B cell (primary cell): ENCODE measurements at regions not wholly inside any gene's neighbourhood (a gene's known extent, or its start where the extent isn't known, plus 50 kb on each side); places are given as distances from the start of the nearest gene placed in this dataset.

Experiments used
- ATAC-seq: fragments of 200-7000 bp; cut with Tn5 transposase; one replicate; pipeline ENCODE4 v1.10.0; 2021; ENCODE audit warnings: low read depth, mild to moderate bottlenecking, moderate number of reproducible peaks, moderate library complexity
- CTCF ChIA-PET: fragments of 350-600 bp; sonication (Branson Sonifier 250); formaldehyde crosslinking; loops from one replicate; lab custom pipeline; 2021; ENCODE audit warnings: antibody characterized with exemption, inconsistent platforms; lab: Charles Lee
- POLR2A ChIA-PET: fragments of 350-600 bp; sonication (Branson Sonifier 250); formaldehyde crosslinking; loops from one replicate; lab custom pipeline; 2021; ENCODE audit warnings: antibody characterized with exemption; lab: Charles Lee
- DNase-seq: peaks from one replicate; pipeline ENCODE4 v3.0.0; 2013
- H2AFZ ChIP-seq: 2 replicates; pipeline ENCODE4 v1.6.1; 2012; ENCODE audit warnings: mild to moderate bottlenecking, low read depth, low read length; ENCODE audit not compliant: insufficient read depth, poor library complexity, severe bottlenecking
- H3K27ac ChIP-seq, 2 donors: 1 replicate in 1 of 2; 2 replicates in 1 of 2; pipeline ENCODE4 v1.5.1; 2012 to 2013; ENCODE audit warnings: low read length in 2 of 2, mild to moderate bottlenecking in 2 of 2, moderate library complexity in 1 of 2
- H3K27me3 ChIP-seq, 4 experiments: fragments of 200-600 bp in 1 of 4; sonication (generic) in 1 of 4; replicated peaks in 1 of 4; 1 replicate in 2 of 4; 2 replicates in 2 of 4; pipeline versions ENCODE4 v1.6.1 to v1.7.0; 2013 to 2016; ENCODE audit warnings: low read length in 3 of 4, mild to moderate bottlenecking in 2 of 4, mixed read lengths in 1 of 4, moderate library complexity in 1 of 4; ENCODE audit not compliant: insufficient read depth in 4 of 4, control insufficient read depth in 3 of 4; ENCODE audit errors: control extremely low read depth in 1 of 4
- H3K36me3 ChIP-seq, 2 experiments: replicated peaks in 1 of 2; 1 replicate in 1 of 2; 2 replicates in 1 of 2; pipeline versions ENCODE4 v1.6.1 to v1.7.1; 2013; ENCODE audit warnings: low read length in 1 of 2; ENCODE audit not compliant: insufficient read depth in 2 of 2, control insufficient read depth in 1 of 2; ENCODE audit errors: control extremely low read depth in 1 of 2, extremely low read depth in 1 of 2
- H3K4me1 ChIP-seq, 2 donors: fragments of 200-600 bp in 1 of 2; sonication (generic) in 1 of 2; 1 replicate in 1 of 2; 2 replicates in 1 of 2; pipeline versions ENCODE4 v1.5.1 to v1.6.1; 2013 to 2017; ENCODE audit warnings: low read length in 2 of 2; ENCODE audit not compliant: control insufficient read depth in 2 of 2, insufficient read depth in 2 of 2
- H3K4me2 ChIP-seq: replicated peaks from 2 replicates; pipeline ENCODE3; 2012; ENCODE audit warnings: mild to moderate bottlenecking, low read depth, low read length; ENCODE audit not compliant: poor library complexity, severe bottlenecking
- H3K4me3 ChIP-seq, 5 experiments: fragments of 200-600 bp in 1 of 5; sonication (generic) in 1 of 5; 1 replicate in 3 of 5; 2 replicates in 2 of 5; pipeline versions ENCODE4 v1.5.1 to v1.7.0; 2011 to 2016; ENCODE audit warnings: low read length in 4 of 5, mild to moderate bottlenecking in 4 of 5, low read depth in 2 of 5, control low read depth in 1 of 5, moderate library complexity in 1 of 5; ENCODE audit not compliant: insufficient read depth in 1 of 5; ENCODE audit errors: control extremely low read depth in 1 of 5, extremely low read depth in 1 of 5
- H3K79me2 ChIP-seq: fragments of 200-600 bp; sonication (generic); one replicate; pipeline ENCODE4 v1.6.0; 2016; ENCODE audit warnings: low read length; ENCODE audit not compliant: control insufficient read depth, insufficient read depth
- H3K9ac ChIP-seq: fragments of 200-600 bp; sonication (generic); 2 replicates; pipeline ENCODE4 v1.6.1; 2017; ENCODE audit warnings: mild to moderate bottlenecking, low read length, moderate library complexity
- H3K9me3 ChIP-seq, 3 donors: one replicate each; pipeline versions ENCODE4 v1.6.1 to v1.7.1; 2013; ENCODE audit warnings: low read length in 2 of 3; ENCODE audit not compliant: control insufficient read depth in 2 of 3, insufficient read depth in 1 of 3; ENCODE audit errors: control extremely low read depth in 1 of 3
- H4K20me1 ChIP-seq: 2 replicates; pipeline ENCODE4 v1.6.0; 2012; ENCODE audit warnings: mild to moderate bottlenecking, low read length; ENCODE audit not compliant: insufficient read depth, control insufficient read depth, poor library complexity, severe bottlenecking
- H3K27ac Mint-ChIP-seq: one replicate; pipeline ENCODE4 v1.8.0; 2021; ENCODE audit warnings: mixed read lengths
- H3K27me3 Mint-ChIP-seq: one replicate; pipeline ENCODE4 v1.8.0; 2021; ENCODE audit warnings: mixed read lengths
- H3K4me1 Mint-ChIP-seq: one replicate; pipeline ENCODE4 v1.8.0; 2021; ENCODE audit warnings: mixed read lengths
- H3K4me3 Mint-ChIP-seq: one replicate; pipeline ENCODE4 v1.8.0; 2021; ENCODE audit warnings: mixed read lengths
- H3K9me3 Mint-ChIP-seq: one replicate; pipeline ENCODE4 v1.8.0; 2022; ENCODE audit warnings: mixed read lengths; ENCODE audit not compliant: insufficient read depth
- CTCF ChIP-seq: fragments of 200-600 bp; IDR thresholded peaks from one replicate; pipeline ENCODE4 v1.8.0; 2022; ENCODE audit warnings: antibody characterized with exemption, mild to moderate bottlenecking
- EZH2 ChIP-seq: IDR thresholded peaks from 2 replicates; pipeline ENCODE4 v1.6.1; 2012; ENCODE audit warnings: borderline replicate concordance, low read depth, mild to moderate bottlenecking, moderate library complexity, low read length; ENCODE audit not compliant: insufficient read depth, poor library complexity, severe bottlenecking
- WGBS: methylation state at CpG from one replicate; pipeline ENCODE4 v1.1.5; 2013; ENCODE audit warnings: missing lambda C conversion rate; ENCODE audit not compliant: insufficient coverage; 5-methylcytosine and 5-hydroxymethylcytosine counted together
- intact Hi-C: fragments of 100-400 bp; cut with micrococcal nuclease; formaldehyde crosslinking; loops from one replicate; pipeline ENCODE4 v1.10.0; 2022

DNA sequence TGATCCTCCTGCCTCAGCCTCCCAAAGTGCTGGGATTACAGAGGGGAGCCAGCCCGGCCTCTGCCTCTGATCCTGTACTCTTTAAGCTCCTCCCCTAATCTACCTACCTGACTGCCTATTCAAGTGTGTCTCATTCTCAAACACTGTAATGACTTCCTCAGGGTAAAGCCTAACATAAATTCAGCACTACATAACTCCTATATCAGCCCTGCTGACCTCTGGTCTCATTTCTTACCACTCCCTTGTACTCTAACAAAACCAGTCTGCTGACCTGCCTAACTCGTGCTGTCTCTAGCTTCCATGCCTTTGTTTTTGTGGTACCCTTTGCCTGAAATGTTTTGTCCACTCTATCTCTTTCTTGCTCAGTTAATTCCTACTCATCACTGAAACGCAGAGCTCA, 172.1 kb upstream of the IL12A start:
- Histone ChIP-seq H2AFZ (no peak overlapping the region), H3K4me1 (no peaks in the 10 kb centered on the region), H3K9me3 (no peaks in the 10 kb centered on the region), H3K79me2 (no peaks in the 10 kb centered on the region), H3K9ac (no peak overlapping the region), H4K20me1 (no peaks in the 10 kb centered on the region), H3K4me2 (no peak overlapping the region), H3K27ac (no peak overlapping the region), H3K4me3 (no peak overlapping the region), H3K36me3 (no peaks in the 10 kb centered on the region), H3K27me3 (no peaks in the 10 kb centered on the region)
- CTCF ChIA-PET: no interaction called here
- intact Hi-C loops: no loop called here
- ATAC-seq (no peak), DNase-seq (no peak)
- H3K4me1 Mint-ChIP-seq: peaks cover 2% of the 10 kb centered on the region
- H3K27me3 Mint-ChIP-seq: peaks cover 14% of the 10 kb centered on the region
- TF ChIP-seq EZH2 (no peak), CTCF (no peak)
- POLR2A ChIA-PET: no interaction called here
- WGBS: 94% methylated on average over 3 of the region's 3 CpGs
- no peaks in the 10 kb centered on the region for H3K9me3 Mint-ChIP-seq
- H3K4me3 Mint-ChIP-seq: no peak overlapping the region
- no peak overlapping the region for H3K27ac Mint-ChIP-seq

DNA sequence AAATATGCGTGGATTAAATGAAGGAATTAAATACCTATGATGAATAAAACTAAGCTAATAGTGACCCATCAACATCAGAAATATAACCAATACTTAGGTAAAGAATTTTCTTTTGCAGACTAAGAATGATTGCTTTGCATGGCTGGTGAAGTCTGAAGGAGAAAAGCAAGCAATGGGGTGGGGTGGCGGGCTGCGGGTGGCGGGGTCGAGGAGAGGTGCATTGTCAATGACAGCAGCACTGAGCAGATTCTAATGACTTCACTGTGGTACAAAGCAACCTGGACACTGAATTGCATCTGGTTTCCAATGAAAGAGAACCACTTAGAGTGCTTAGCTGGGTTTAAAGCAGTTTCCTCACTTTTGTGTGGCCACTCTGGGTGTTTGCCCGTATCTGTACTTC, 171.5 kb upstream of the IL12A start:
- Mint-ChIP-seq H3K9me3 (no peaks in the 10 kb centered on the region), H3K4me1 (peaks cover 2% of the 10 kb centered on the region), H3K4me3 (no peak overlapping the region), H3K27me3 (peaks cover 14% of the 10 kb centered on the region), H3K27ac (no peak overlapping the region)
- TF ChIP-seq CTCF (no peak), EZH2 (no peak)
- WGBS: 91% methylated on average over 4 of the region's 6 CpGs
- H3K4me1 ChIP-seq: no peaks in the 10 kb centered on the region
- CTCF ChIA-PET: interaction anchor here (0.7 kb wide), 1 partner anchor 14 kb away, joined by 4 read pairs; no protein-coding TSS in a partner anchor
- no peaks in the 10 kb centered on the region for H3K36me3 ChIP-seq
- no peak overlapping the region for H3K27ac ChIP-seq
- no peaks in the 10 kb centered on the region for H3K9me3 ChIP-seq
- no peak overlapping the region for H3K4me2 ChIP-seq
- H2AFZ ChIP-seq: no peak overlapping the region
- no peak overlapping the region for H3K9ac ChIP-seq
- ATAC-seq (no peak), DNase-seq (no peak)
- no peaks in the 10 kb centered on the region for H3K79me2 ChIP-seq
- H3K27me3 ChIP-seq: no peaks in the 10 kb centered on the region
- POLR2A ChIA-PET: no interaction called here
- H3K4me3 ChIP-seq: no peak overlapping the region
- intact Hi-C loops: no loop called here
- no peaks in the 10 kb centered on the region for H4K20me1 ChIP-seq
